ENCODE measurements at regions not wholly inside any gene's neighbourhood (a gene's known extent, or its start where the extent isn't known, plus 50 kb on each side); places are given as distances from the start of the nearest gene placed in this dataset.

DNA sequence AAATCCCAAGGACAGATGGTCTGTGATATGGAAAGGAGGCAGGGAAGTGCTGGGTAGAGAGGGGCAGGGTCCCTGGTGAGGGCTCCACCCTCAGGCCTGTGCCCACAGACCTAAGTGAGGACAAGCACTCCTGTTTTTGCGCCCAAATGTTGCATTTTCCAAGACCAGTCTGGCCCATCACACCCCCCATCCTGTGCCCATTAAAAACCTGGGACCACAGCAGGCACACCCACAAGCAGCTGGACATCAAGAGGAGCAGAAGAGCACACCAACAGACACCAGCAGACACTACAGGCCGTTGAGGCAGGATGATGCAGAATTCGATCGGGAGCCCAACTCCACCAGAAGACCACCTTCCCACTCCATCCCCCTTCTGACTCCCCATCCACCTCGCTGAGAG lies 72.8 kb downstream of the DMRTA2 start:
- TF ChIP-seq, protein P1, sequence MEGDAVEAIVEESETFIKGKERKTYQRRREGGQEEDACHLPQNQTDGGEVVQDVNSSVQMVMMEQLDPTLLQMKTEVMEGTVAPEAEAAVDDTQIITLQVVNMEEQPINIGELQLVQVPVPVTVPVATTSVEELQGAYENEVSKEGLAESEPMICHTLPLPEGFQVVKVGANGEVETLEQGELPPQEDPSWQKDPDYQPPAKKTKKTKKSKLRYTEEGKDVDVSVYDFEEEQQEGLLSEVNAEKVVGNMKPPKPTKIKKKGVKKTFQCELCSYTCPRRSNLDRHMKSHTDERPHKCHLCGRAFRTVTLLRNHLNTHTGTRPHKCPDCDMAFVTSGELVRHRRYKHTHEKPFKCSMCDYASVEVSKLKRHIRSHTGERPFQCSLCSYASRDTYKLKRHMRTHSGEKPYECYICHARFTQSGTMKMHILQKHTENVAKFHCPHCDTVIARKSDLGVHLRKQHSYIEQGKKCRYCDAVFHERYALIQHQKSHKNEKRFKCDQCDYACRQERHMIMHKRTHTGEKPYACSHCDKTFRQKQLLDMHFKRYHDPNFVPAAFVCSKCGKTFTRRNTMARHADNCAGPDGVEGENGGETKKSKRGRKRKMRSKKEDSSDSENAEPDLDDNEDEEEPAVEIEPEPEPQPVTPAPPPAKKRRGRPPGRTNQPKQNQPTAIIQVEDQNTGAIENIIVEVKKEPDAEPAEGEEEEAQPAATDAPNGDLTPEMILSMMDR (IDR thresholded peaks at IDR 0.05; ENCODE audit: low read depth, low read length, poor library complexity, severe bottlenecking): no peak
- TF ChIP-seq EZH2phosphoT487 (IDR thresholded peaks at IDR 0.05; ENCODE audit: borderline replicate concordance, low read length): no peak

Measured in DOHH2 (cell line).